ENCODE measurements at regions not wholly inside any gene's neighbourhood (a gene's known extent, or its start where the extent isn't known, plus 50 kb on each side); places are given as distances from the start of the nearest gene placed in this dataset.

DNA sequence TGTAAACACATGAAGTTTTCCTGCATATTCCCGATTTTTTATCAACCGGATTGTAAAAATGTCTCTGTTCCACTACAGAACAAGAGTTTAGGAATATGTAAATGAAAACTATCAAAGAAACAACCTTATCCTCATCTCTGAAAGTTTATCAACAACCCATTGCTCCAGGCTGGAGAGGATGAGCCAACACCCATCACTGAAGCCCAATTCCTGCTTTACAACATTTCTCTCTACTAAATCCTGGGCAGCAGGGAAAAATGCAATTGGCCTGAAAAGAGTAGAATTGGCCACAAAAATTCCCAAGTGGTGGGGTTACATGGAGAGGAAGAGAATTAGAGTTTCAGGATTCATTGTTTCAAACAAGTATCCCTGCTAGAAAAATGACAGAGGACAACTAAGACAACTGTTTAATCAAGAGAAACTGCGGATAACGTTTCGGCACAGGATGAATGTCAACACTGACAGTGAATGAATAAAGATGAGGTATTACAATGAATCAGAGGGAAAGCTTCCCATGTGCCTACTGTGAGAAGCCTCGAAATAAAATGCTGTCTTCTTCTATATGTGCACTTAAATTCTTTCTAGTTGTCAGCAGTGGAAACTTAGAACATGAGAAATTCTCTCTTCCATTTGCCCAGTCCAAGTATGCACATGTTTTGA lies 317.3 kb upstream of the ANO3 start:
- H3K27me3 ChIP-seq (ENCODE audit: control insufficient read depth in 3 of 3, insufficient read depth in 3 of 3, low read length in 3 of 3) = no peaks in the 10 kb centered on the region
- H3K4me1 ChIP-seq (ENCODE audit: control insufficient read depth in 3 of 3, insufficient read depth in 2 of 3, low read depth in 1 of 3, low read length in 2 of 3) = no peaks in the 10 kb centered on the region
- FAIRE-seq (no peak), DNase-seq (no peak)
- no peaks in the 10 kb centered on the region for H3K36me3 ChIP-seq (ENCODE audit: control insufficient read depth in 3 of 3, insufficient read depth in 2 of 3, low read depth in 1 of 3, low read length in 3 of 3)
- no peaks in the 10 kb centered on the region for H3K9me3 ChIP-seq (ENCODE audit: control insufficient read depth in 2 of 2, insufficient read depth in 1 of 2, low read depth in 1 of 2, low read length in 1 of 2)
- WGBS, 3 donors = 87 to 89% (median 88%) methylated on average over 6 of the region's 6 CpGs
- H3K27ac ChIP-seq (ENCODE audit: low read depth in 1 of 3, low read length in 2 of 3) = no peak overlapping the region
- no peak overlapping the region for H3K4me3 ChIP-seq (ENCODE audit: low read depth in 1 of 3, low read length in 3 of 3)

GRCh38 chr11:26017322-26017860 lies 314.5 kb upstream of the ANO3 start:
- Histone ChIP-seq H3K36me3 (ENCODE audit: control insufficient read depth in 3 of 3, insufficient read depth in 2 of 3, low read depth in 1 of 3, low read length in 3 of 3) (no peaks in the 10 kb centered on the region), H3K4me1 (ENCODE audit: control insufficient read depth in 3 of 3, insufficient read depth in 2 of 3, low read depth in 1 of 3, low read length in 2 of 3) (no peaks in the 10 kb centered on the region), H3K27me3 (ENCODE audit: control insufficient read depth in 3 of 3, insufficient read depth in 3 of 3, low read length in 3 of 3) (no peaks in the 10 kb centered on the region), H3K27ac (ENCODE audit: low read depth in 1 of 3, low read length in 2 of 3) (no peak overlapping the region), H3K9me3 (ENCODE audit: control insufficient read depth in 2 of 2, insufficient read depth in 1 of 2, low read depth in 1 of 2, low read length in 1 of 2) (no peaks in the 10 kb centered on the region), H3K4me3 (ENCODE audit: low read depth in 1 of 3, low read length in 3 of 3) (no peak overlapping the region)
- DNase-seq = no peak
- WGBS, 3 donors = 23 to 53% (median 43%) methylated on average over 1 of the region's 1 CpG
- no peak for FAIRE-seq

GRCh38 chr11:26017903-26018302 lies 314.0 kb upstream of the ANO3 start:
- FAIRE-seq (no peak), DNase-seq (no peak)
- no peaks in the 10 kb centered on the region for H3K27me3 ChIP-seq (ENCODE audit: control insufficient read depth in 3 of 3, insufficient read depth in 3 of 3, low read length in 3 of 3)
- no peak overlapping the region for H3K27ac ChIP-seq (ENCODE audit: low read depth in 1 of 3, low read length in 2 of 3)
- WGBS, 3 donors = 57 to 64% (median 57%) methylated on average over 2 of the region's 2 CpGs
- no peak overlapping the region for H3K4me3 ChIP-seq (ENCODE audit: low read depth in 1 of 3, low read length in 3 of 3)
- no peaks in the 10 kb centered on the region for H3K9me3 ChIP-seq (ENCODE audit: control insufficient read depth in 2 of 2, insufficient read depth in 1 of 2, low read depth in 1 of 2, low read length in 1 of 2)
- no peaks in the 10 kb centered on the region for H3K4me1 ChIP-seq (ENCODE audit: control insufficient read depth in 3 of 3, insufficient read depth in 2 of 3, low read depth in 1 of 3, low read length in 2 of 3)
- H3K36me3 ChIP-seq (ENCODE audit: control insufficient read depth in 3 of 3, insufficient read depth in 2 of 3, low read depth in 1 of 3, low read length in 3 of 3) = no peaks in the 10 kb centered on the region

DNA sequence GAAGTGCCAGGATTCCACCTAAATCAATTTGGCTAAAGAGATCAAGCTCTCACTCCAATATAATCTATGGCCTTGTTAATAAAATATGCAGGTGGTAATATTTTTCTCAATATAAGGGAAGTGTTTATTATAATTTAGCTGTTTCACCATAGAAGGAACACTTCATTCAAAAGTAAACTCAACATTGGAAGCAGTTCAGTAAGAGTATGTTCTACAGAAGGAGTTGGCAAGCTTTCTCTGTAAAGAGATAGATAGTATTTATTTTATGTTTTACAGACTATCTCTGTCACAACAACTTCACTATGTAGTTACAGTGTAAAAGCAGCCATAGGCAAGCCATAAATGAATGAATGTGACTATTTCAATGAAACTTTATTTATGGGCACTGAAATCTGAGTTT lies 313.6 kb upstream of the ANO3 start:
- FAIRE-seq (no peak), DNase-seq (no peak)
- Histone ChIP-seq H3K36me3 (ENCODE audit: control insufficient read depth in 3 of 3, insufficient read depth in 2 of 3, low read depth in 1 of 3, low read length in 3 of 3) (no peaks in the 10 kb centered on the region), H3K4me3 (ENCODE audit: low read depth in 1 of 3, low read length in 3 of 3) (no peak overlapping the region), H3K27ac (ENCODE audit: low read depth in 1 of 3, low read length in 2 of 3) (no peak overlapping the region), H3K4me1 (ENCODE audit: control insufficient read depth in 3 of 3, insufficient read depth in 2 of 3, low read depth in 1 of 3, low read length in 2 of 3) (no peaks in the 10 kb centered on the region), H3K27me3 (ENCODE audit: control insufficient read depth in 3 of 3, insufficient read depth in 3 of 3, low read length in 3 of 3) (no peaks in the 10 kb centered on the region), H3K9me3 (ENCODE audit: control insufficient read depth in 2 of 2, insufficient read depth in 1 of 2, low read depth in 1 of 2, low read length in 1 of 2) (no peaks in the 10 kb centered on the region)

DNA sequence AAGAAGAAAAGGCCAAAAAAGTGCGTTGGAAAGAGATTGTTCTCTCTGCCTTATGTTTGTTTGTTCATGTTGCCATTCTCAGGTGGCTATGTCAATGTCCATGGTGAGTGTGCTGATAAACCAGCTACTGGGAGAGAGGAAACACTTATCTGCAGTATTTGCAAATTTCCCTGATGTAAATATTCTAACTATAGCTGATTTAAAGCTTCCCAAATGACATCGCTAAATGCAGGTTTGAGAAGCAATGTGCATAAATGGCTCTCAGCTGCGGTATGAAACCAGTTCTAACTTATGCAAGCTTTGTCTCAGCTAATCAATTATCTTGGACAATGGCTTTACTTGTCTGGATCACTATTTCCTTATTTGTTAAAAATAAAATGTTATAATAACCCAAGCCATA lies 312.5 kb upstream of the ANO3 start:
- Histone ChIP-seq H3K36me3 (ENCODE audit: control insufficient read depth in 3 of 3, insufficient read depth in 2 of 3, low read depth in 1 of 3, low read length in 3 of 3) (no peaks in the 10 kb centered on the region), H3K9me3 (ENCODE audit: control insufficient read depth in 2 of 2, insufficient read depth in 1 of 2, low read depth in 1 of 2, low read length in 1 of 2) (no peaks in the 10 kb centered on the region), H3K27me3 (ENCODE audit: control insufficient read depth in 3 of 3, insufficient read depth in 3 of 3, low read length in 3 of 3) (no peaks in the 10 kb centered on the region), H3K27ac (ENCODE audit: low read depth in 1 of 3, low read length in 2 of 3) (no peak overlapping the region), H3K4me1 (ENCODE audit: control insufficient read depth in 3 of 3, insufficient read depth in 2 of 3, low read depth in 1 of 3, low read length in 2 of 3) (no peaks in the 10 kb centered on the region), H3K4me3 (ENCODE audit: low read depth in 1 of 3, low read length in 3 of 3) (no peak overlapping the region)
- DNase-seq (no peak), FAIRE-seq (no peak)
- 78 to 88% (median 86%) methylated on average over 3 of the region's 3 CpGs for WGBS, 3 donors

GRCh38 chr11:26021017-26021416 lies 310.9 kb upstream of the ANO3 start:
- Histone ChIP-seq H3K4me1 (ENCODE audit: control insufficient read depth in 3 of 3, insufficient read depth in 2 of 3, low read depth in 1 of 3, low read length in 2 of 3) (no peaks in the 10 kb centered on the region), H3K9me3 (ENCODE audit: control insufficient read depth in 2 of 2, insufficient read depth in 1 of 2, low read depth in 1 of 2, low read length in 1 of 2) (no peaks in the 10 kb centered on the region), H3K36me3 (ENCODE audit: control insufficient read depth in 3 of 3, insufficient read depth in 2 of 3, low read depth in 1 of 3, low read length in 3 of 3) (no peaks in the 10 kb centered on the region), H3K27me3 (ENCODE audit: control insufficient read depth in 3 of 3, insufficient read depth in 3 of 3, low read length in 3 of 3) (no peaks in the 10 kb centered on the region), H3K4me3 (ENCODE audit: low read depth in 1 of 3, low read length in 3 of 3) (no peak overlapping the region), H3K27ac (ENCODE audit: low read depth in 1 of 3, low read length in 2 of 3) (no peak overlapping the region)
- FAIRE-seq (no peak), DNase-seq (no peak)
- 25 to 57% (median 31%) methylated on average over 1 of the region's 1 CpG for WGBS, 3 donors

DNA sequence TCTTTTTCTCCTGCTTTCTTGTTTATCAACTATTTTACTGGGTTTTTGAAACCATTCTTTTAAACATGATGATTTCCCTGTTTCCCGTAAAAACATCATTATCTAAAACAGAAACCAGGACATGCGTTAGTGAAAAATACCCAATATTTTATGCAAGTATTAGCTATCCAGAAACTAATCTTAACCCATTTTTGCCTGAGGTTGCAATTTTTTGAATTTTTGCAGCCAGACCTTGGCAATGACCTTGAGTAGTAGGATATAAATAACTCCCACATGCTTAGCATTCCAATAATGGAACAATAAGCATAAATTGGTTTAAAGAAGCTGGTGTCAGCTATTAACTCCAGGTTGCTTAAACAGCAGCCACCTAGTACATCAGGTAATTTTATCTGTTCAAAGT lies 308.9 kb upstream of the ANO3 start:
- FAIRE-seq (no peak), DNase-seq (no peak)
- Histone ChIP-seq H3K36me3 (ENCODE audit: control insufficient read depth in 3 of 3, insufficient read depth in 2 of 3, low read depth in 1 of 3, low read length in 3 of 3) (no peaks in the 10 kb centered on the region), H3K4me1 (ENCODE audit: control insufficient read depth in 3 of 3, insufficient read depth in 2 of 3, low read depth in 1 of 3, low read length in 2 of 3) (no peaks in the 10 kb centered on the region), H3K27ac (ENCODE audit: low read depth in 1 of 3, low read length in 2 of 3) (no peak overlapping the region), H3K27me3 (ENCODE audit: control insufficient read depth in 3 of 3, insufficient read depth in 3 of 3, low read length in 3 of 3) (no peaks in the 10 kb centered on the region), H3K4me3 (ENCODE audit: low read depth in 1 of 3, low read length in 3 of 3) (no peak overlapping the region), H3K9me3 (ENCODE audit: control insufficient read depth in 2 of 2, insufficient read depth in 1 of 2, low read depth in 1 of 2, low read length in 1 of 2) (no peaks in the 10 kb centered on the region)
- WGBS, 3 donors = 89 to 96% (median 90%) methylated on average over 2 of the region's 2 CpGs

GRCh38 chr11:26025676-26026075 lies 306.3 kb upstream of the ANO3 start:
- no peak for FAIRE-seq
- 91 to 97% (median 96%) methylated on average over 2 of the region's 2 CpGs for WGBS, 3 donors

GRCh38 chr11:26026078-26026477 lies 305.9 kb upstream of the ANO3 start:
- Histone ChIP-seq H3K9me3 (ENCODE audit: control insufficient read depth in 2 of 2, insufficient read depth in 1 of 2, low read depth in 1 of 2, low read length in 1 of 2) (no peaks in the 10 kb centered on the region), H3K4me1 (ENCODE audit: control insufficient read depth in 3 of 3, insufficient read depth in 2 of 3, low read depth in 1 of 3, low read length in 2 of 3) (no peaks in the 10 kb centered on the region), H3K4me3 (ENCODE audit: low read depth in 1 of 3, low read length in 3 of 3) (no peak overlapping the region), H3K27me3 (ENCODE audit: control insufficient read depth in 3 of 3, insufficient read depth in 3 of 3, low read length in 3 of 3) (no peaks in the 10 kb centered on the region), H3K36me3 (ENCODE audit: control insufficient read depth in 3 of 3, insufficient read depth in 2 of 3, low read depth in 1 of 3, low read length in 3 of 3) (no peaks in the 10 kb centered on the region), H3K27ac (ENCODE audit: low read depth in 1 of 3, low read length in 2 of 3) (no peak overlapping the region)
- no peak for FAIRE-seq
- WGBS, 3 donors = 78 to 85% (median 82%) methylated on average over 1 of the region's 1 CpG
- no peak for DNase-seq

More at GRCh38 chr11:26025676-26026075, 306.3 kb upstream of the ANO3 start:
- Histone ChIP-seq H3K4me1 (ENCODE audit: control insufficient read depth in 3 of 3, insufficient read depth in 2 of 3, low read depth in 1 of 3, low read length in 2 of 3) (no peaks in the 10 kb centered on the region), H3K27me3 (ENCODE audit: control insufficient read depth in 3 of 3, insufficient read depth in 3 of 3, low read length in 3 of 3) (no peaks in the 10 kb centered on the region), H3K4me3 (ENCODE audit: low read depth in 1 of 3, low read length in 3 of 3) (no peak overlapping the region), H3K27ac (ENCODE audit: low read depth in 1 of 3, low read length in 2 of 3) (no peak overlapping the region), H3K9me3 (ENCODE audit: control insufficient read depth in 2 of 2, insufficient read depth in 1 of 2, low read depth in 1 of 2, low read length in 1 of 2) (no peaks in the 10 kb centered on the region), H3K36me3 (ENCODE audit: control insufficient read depth in 3 of 3, insufficient read depth in 2 of 3, low read depth in 1 of 3, low read length in 3 of 3) (no peaks in the 10 kb centered on the region)
- DNase-seq = no peak
